ENCODE measurements at regions not wholly inside any gene's neighbourhood (a gene's known extent, or its start where the extent isn't known, plus 50 kb on each side); places are given as distances from the start of the nearest gene placed in this dataset.
"Not testable (repeated sequence)": the region's sequence is repeated elsewhere in the genome, so short reads cannot be mapped to it uniquely, and the experiment has no call there.

DNA sequence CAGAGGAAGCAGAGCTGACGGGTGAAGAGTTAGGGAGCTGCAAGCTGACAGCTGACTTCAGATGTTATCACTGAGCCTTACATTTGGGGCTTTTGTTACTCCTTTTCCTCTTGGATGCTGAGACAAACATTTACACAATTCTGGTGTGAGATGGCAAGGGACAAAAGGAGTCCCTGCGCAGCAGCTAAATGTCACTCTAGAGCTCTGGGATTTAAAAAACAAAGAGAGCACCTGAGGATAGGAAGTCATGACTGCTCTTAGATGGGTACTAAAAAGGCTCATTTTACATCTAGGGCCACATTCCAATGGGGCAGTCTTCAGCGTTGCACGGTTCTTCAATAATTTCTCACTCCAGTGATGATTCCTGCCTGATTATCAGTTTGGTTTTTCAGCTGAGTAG lies 204.5 kb downstream of the RAB38 start:
- no peak for DNase-seq (ENCODE audit: low spot score)

DNA sequence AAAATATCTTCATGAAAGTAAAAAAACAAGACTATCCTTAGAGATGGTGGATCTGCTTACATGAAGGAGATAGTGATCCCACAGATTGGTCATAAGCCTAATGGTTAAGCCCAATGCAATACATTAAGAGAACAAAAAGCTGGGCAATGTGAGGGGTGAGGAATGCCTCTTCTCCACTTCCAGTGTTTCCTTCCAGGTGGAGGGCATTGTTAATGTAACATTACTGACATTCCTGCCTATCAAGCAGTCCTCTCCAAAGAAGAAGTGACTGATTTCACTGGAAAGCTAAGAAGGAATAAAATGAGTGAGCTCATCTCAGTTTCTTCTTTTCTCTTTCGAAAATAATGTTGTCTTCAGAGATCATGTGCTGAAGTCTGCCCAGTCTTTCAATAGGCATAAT lies 207.8 kb downstream of the RAB38 start:
- DNase-seq (ENCODE audit: low spot score), result no peak

DNA sequence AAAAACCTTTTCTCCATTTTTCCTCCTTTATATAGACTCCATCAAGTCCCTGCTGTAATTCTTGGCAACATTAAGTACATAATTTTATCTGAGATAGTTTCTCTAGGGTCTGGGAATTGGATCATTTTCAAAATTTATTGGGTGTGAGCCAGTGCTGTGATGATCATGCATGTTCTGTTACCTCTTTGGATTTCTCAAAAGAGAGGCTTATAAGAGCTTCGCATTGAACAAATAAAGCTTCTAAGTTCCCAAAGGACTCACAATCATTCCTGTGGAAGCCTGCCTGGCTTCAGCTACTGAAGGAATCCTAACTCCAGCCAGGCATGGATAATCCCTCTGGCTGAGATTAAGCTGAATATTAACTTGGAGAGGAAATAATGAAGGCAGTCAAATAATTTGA lies 208.5 kb downstream of the RAB38 start:
- DNase-seq (ENCODE audit: low spot score), result no peak

DNA sequence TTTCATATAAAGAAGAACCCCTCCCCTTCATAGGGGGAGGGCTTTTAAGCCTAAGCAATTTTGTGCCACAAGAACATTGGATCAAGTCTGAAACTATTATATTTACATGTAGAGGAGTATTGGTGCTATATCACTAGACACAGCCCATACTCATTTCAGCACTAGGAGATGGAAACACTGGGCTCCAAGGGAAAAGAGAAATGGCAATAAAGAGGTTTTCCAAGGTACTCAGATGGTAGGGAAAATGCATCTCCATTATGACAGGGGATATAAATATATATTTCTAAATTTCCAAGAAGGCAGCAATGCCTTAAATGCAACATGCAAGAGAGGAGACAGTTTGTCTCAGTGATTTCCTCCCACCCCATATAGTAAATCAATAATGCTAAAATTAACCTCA lies 209.0 kb downstream of the RAB38 start:
- DNase-seq (ENCODE audit: low spot score), result no peak

DNA sequence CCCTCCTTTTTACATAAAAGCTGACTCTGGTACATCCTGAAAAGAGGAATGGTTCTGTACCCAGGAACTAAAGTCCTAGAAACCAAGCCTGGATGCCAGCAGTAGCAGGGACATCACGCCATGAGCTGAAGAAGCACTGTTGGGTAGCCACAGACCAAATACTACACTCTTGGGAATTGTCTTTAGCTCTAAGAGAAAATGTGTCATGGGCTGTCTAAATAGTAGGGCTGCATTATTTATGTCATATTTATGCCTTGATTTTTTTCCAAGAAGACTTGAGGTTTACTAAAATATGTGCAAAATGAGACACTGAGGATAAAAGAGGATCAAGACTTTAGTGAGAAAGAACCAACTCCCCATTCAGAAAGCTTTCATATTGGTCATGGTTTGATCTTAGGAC lies 213.6 kb downstream of the RAB38 start:
- no peak for DNase-seq (ENCODE audit: low spot score)

DNA sequence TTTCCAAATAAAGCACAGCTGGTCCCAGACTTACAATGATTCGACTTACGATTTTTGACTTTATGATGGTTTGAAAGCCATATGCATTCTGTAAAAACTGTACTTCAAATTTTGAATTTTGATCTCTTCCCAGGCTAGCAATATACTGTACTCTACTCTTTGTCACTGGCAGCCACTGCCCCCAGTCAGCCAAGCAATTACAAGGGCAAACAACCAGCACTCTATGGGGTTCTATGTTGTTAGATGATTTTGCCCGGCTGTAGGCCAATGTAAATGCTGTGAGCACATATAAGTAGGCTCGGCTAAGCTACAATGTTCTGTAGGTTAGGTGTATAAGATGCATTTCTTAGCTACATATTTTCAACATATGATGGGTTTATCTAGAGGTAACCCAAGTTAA lies 217.3 kb downstream of the RAB38 start:
- no peak for DNase-seq (ENCODE audit: low spot score)

DNA sequence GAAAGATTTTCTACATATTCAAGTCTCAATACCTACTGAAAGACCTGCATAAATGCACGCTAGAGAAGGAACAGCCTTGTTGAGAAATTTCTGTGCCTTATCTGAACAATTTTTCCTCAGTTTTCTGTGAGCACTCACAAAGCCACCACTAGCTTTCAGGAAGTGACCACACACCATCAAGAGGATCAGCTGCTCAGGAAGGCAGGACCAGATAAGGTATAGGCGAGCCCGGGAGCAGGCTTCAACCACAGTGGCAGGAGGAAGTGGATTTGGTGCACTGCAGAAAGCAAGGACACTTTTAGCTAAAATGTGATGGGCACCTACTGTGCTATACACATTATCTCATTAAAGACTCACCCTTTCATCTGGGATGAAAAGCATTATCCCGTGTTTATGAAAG lies 220.8 kb downstream of the RAB38 start:
- DNase-seq (ENCODE audit: low spot score), result no peak

DNA sequence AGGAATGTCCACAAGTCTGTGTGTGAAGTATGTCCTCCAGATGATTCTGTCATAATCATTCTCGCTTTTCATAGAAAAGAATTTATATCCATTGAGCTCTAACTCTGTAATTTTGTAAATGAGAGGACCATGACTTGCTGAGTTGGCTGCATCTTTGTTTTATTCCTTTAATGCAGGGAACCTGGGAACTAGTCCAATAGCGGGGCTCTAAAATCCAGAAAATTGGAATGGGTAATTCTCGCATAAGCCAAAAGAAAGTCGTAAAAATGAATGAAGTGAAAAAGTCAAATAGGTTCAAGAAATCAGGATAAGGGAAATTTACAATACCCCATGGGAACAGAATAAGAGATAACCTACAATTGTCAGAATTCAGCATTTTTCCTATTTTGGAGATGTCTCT lies 232.5 kb downstream of the RAB38 start:
- DNase-seq (ENCODE audit: low spot score), result no peak

DNA sequence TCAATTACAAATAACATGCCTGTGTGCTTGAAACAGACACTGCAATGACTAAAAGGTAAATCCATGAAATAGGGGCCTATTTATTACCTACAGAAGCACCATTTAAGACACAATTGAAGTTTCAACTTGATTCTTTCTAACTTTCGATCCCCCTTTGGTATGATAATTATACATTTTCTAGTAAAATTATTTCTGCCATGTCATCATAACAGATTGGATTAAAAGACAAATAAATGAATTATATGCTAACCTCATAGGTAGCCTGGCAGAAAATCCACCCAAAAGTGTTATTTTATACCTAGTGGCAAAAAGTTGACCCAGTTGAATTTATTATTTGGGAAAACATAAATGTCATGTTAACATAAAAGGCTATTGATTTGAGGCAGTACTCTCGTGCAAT lies 241.1 kb downstream of the RAB38 start:
- DNase-seq (ENCODE audit: low spot score), result no peak

DNA sequence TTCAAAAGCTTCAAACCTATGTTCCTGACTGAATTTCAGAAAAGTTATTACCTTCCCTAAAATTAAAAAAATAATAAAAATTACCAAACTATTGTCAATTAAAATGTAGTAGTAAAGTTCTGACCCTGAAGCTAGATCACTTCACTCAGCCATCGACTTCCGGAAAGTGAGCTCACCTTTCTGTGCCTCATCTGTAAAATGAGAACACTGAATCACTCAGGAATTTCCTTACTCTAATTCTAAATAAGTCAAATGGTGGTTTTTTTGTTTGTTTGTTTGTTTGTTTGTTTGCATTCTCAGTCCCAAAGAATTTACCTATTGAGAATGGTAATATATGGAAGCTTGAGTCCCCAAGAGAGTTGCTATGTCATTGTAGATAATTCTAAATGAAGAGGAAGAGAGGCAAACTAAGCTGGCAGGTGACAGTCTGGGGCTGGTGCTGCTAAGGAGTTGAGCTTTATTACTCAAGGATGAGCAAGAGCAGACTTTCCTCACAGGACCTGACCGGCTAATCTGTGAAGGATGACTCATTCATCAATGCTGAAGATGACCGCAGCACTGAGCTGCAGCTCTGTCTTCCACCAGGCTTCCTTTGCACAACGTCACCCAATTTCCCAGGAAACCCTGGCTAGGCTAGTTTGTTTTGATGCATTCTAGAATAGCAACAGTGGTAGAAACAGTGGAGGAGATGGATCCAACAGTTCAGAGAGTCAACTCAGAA lies 248.8 kb downstream of the RAB38 start:
- DNase-seq (ENCODE audit: low spot score), result no peak

DNA sequence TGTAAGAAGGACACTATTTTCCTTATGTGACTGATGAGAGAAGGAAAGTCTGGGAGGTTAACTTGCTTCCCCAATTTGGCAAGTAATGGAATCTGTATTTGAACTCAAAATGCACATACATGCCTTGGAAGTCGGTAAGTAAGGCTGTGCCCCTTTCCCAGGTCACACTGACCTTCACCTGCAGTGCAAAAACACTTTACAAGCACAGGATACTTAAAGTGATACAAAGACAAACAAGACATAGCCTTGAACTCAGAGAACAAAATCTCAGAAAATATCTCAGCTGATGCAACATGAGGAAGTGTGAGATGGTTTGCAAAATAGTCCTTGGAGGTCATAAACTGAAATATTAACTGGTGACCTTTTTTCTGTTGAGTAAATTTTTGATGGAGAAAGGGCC lies 251.1 kb downstream of the RAB38 start:
- no peak for DNase-seq (ENCODE audit: low spot score)

DNA sequence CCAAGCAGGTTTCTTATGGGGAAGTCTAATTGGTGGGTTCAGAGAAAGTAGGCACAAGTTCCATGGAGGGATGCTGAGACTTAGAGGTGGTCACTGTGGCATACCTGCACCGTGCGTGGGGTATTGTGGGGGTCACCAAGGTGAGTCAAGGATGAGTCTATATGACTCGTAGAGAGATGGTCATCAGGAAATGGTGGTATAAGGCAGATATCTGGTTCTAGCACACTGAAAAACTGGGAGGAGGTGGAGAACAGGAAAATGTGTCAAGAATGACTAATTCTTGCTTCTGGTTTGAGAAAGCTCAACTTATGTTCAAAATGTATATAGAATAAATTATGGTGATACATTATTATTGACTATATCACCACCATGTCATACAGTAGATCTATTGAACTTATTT lies 258.1 kb downstream of the RAB38 start:
- DNase-seq (ENCODE audit: low spot score), result no peak

DNA sequence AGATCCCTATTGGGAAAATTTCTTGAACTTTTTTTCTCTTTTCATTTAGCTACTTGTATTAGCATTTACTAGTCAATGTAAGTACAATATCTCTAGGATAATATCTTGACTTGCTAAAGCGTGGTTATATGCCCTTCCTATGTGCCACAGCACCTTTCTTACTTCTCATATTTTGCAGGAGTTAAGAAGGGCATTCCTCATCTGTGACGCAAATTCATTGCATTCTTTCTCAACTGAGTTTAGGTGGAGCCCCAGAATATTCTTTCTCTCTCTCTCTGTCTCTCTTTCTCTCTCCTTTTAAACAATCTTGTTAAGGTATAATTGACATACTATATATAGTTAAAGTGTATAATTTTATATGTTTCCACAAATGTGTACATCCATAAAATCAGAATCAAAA lies 266.1 kb downstream of the RAB38 start:
- DNase-seq (ENCODE audit: low spot score), result no peak

DNA sequence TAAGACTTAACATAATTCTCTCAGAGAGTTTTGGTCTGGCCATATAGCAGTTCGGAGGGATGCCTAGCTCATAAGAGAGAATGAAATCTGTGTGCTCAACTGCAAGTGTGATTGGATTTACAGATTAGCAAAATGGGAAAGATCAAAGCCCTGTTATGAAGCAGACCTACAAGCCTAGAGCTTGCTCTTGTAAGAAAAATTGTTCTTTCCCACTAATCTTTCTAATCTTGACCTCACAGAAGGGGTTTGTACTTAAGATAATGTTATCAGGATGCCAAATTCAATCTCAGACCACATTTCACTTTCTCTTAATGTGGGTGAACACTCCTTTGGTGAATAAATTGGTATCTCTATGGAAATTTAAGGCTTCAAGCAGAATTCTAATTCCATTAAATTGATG lies 267.2 kb downstream of the RAB38 start:
- DNase-seq (ENCODE audit: low spot score), result no peak

DNA sequence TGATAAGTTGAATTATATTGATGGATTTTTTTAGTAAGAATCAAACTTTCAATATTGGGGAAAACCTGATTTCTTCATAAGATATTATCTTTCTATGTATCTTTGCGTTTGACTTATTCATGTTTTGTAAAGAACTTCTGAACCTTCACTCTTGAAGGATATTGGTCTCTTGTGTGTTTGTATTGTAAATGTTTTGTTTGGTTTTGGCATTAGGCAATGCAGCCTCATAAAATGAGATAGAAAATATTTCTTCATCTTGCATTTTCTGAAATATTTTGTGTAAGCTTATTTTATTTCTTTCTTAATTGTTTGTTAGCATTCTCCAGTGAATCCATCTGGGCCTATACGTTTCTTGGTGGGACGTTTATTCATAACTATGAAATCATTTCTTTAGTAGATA lies 271.9 kb downstream of the RAB38 start:
- no peak for DNase-seq (ENCODE audit: low spot score)

DNA sequence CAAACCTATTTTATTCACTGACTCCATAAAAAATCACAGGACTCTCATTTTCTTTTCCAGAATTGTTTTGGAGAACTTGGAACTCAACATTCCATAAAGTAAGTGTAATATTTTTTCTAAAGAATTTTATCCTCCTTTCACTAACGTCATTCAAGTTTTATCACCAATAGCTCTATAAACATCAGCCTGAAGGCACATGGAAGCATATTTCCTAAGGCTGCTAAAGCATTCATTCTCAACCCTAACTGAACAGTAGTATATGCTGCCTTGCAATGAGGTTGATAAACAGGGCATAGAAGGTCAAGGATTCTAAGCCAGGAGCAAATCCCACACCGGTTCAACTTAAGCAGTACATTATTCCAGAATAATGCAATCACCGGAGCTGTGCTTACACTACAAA lies 273.9 kb downstream of the RAB38 start:
- no peak for DNase-seq (ENCODE audit: low spot score)

DNA sequence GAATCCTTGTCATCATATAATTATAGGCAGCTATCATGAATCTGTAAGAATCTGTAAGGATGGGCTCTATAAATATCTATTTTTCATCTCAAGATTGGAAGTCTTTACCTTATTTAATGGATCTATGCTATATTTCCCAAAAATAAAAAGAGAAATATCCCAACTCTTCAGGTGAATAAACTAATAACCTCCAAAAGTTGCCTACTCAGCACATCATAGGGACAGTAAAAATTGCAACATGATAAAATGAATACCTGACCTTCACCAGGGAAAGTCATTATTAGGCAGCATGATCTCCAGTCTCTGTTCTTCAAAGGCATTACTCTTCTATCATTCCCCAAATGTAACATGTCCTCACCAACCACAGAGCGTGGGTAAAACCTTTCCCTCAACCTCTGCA lies 277.3 kb downstream of the RAB38 start:
- no peak for DNase-seq (ENCODE audit: low spot score)

DNA sequence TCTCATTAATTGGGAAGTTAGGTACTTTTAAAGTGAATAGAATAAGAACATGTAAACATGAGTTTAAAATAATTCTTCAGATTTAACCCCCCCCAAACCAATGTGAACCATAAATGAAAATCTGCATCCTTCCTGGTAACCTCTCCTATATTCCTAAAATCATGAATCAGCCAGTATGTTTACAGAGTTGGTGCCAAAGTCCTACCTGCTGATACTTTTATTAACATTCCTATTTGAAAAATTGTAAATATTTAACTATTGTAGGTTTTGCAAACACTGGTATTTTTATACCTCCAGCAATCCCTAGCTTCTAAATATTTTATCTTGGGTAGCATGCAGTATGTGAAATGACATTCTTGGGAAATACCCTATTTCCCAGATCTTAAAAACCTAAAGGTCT lies 278.2 kb downstream of the RAB38 start:
- DNase-seq (ENCODE audit: low spot score), result no peak

DNA sequence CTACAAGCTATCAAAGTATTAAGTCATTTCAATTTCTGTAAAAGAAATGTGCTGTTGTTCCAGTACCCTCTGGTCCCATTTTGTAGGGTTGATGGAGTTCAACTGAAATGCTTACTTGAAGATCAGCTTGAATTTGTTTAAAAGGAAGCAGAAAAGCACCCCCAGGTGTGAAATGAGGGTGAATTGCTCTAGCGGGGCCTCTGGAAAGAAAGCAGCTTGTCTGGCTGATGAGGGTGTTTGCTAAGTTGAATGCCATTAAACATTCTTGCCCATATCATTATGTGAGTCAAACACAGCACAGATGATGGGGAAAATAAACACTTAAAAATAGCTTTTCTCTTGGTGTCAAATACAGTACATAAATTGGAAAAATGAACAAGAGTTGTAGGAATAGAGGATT lies 280.3 kb downstream of the RAB38 start:
- DNase-seq (ENCODE audit: low spot score), result no peak

DNA sequence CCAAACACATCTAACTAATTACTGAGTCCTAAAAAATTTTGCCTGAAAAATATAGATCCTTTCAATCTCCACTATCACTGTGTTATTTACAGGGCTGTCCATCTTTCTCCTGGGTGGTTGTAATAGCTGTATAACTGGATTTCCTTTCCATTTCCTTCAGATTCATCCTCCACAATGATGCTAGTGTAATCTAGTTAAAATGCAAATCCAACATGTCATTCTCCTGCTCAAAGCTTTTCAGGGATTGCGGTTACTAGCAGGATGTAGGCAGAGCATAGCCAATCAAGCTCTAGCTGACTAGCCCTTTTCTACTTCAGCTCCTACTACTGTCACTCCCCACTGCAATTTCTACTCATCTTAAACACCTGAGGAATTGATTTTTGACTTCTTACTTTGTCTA lies 283.0 kb downstream of the RAB38 start:
- no peak for DNase-seq (ENCODE audit: low spot score)

DNA sequence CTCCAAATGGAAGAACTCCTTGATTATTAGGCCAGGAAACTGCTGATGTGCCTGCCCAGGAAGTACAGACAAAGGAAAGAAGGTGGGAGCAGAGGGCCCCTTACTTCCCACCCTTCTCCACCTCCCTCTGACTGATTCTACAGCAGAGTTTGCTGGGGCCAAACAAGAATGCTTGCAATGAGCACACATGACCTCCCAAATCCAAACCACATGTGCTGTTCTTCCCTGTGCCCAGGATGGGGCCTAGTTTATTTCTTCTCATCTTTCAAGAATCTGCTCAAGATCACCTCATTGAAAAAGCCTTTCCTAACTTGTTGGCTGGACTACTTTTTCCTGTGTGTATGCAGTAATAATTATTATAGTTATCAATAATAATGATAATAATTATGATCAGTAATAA lies 286.1 kb downstream of the RAB38 start:
- DNase-seq (ENCODE audit: low spot score), result no peak

DNA sequence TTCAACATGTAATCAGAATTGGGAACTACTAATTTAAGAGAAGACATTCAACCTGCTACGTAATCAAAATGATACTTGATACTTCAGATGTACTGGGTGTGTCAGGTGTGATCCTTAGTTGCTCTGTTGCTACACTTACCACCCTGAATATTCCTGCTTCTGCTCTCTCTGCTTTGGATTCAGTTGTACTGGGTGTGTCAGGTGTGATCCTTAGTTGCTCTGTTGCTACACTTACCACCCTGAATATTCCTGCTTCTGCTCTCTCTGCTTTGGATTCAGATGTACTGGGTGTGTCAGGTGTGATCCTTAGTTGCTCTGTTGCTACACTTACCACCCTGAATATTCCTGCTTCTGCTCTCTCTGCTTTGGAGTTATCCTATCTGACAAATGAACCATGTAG lies 290.2 kb downstream of the RAB38 start:
- not testable (repeated sequence) for DNase-seq (ENCODE audit: low spot score)

DNA sequence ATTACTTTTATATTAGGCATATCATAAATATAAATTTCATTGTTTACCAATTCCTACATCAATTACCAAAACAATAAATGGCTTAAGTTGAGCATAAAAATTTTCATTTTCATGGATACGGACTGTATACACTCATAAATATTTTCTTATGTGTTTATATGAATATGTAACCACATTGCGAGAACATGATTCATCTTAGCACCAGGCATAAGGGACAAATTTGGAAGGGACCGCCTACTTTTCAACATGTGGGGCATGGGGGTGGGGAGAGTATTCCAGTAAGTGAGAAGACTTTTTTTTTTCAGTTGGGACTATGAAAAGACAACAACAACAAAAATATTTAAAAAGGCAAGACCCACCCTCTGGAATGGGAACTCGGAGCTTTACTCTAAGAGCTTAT lies 296.1 kb downstream of the RAB38 start:
- DNase-seq (ENCODE audit: low spot score), result no peak

DNA sequence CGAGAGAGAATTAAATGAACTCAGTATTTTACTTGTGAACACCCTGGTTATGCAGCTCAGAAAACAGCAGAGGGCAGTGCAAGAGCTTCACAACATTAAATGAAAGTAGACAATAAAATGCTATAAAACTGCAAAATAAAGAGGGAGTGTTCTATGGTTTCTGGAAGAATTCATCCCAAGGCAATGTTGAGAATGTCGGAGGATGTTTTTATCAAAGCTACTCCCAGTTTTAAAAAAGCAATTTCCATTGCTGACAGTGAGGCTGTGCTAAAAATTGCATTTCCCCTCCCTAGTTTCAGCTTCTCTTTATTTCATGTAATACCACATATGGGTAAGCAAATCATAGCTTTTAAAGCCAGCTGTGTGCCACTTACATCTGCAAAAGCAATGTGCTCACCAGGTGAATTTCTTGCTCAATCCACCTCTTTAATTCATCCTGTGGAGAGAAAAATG lies 296.8 kb downstream of the RAB38 start:
- DNase-seq (ENCODE audit: low spot score), result peak; percentile 12

DNA sequence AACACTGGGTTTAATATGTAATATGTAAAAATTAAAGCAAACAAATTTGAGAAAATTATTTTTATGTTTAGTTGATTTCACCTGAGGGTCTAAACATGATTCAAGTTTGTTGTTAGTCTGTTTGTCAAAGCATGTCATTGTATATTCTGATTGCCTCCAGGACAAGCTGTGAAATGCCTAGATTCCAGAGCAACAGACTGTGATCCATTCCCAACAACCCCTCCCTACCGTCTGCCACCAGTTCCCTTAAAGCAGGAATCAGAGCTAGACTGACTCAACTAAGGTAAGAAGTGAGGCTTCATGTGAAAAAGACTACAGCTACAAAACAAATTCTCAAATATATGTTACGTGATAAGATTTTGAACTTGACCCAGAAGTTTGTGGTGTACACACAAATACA lies 304.2 kb downstream of the RAB38 start:
- DNase-seq (ENCODE audit: low spot score), result no peak
